Right lobe of liver (tissue), 4 donors: ENCODE measurements at regions not wholly inside any gene's neighbourhood (a gene's known extent, or its start where the extent isn't known, plus 50 kb on each side); places are given as distances from the start of the nearest gene placed in this dataset.

Source experiments
- POLR2A ChIP-seq: fragments of 450-650 bp; IDR thresholded peaks from one replicate; pipeline ENCODE4 v1.6.1; 2017; ENCODE audit warnings: antibody characterized with exemption, mild to moderate bottlenecking
- TF ChIP-seq, protein P1 (sequence below), 4 donors: fragments of 200-600 bp in 3 of 4; fragments of 450-650 bp in 1 of 4; IDR thresholded peaks; one replicate each; pipeline versions ENCODE4 v1.5.1 to v1.8.0; 2016 to 2022; ENCODE audit warnings: antibody characterized with exemption in 4 of 4, mild to moderate bottlenecking in 2 of 4
- donor health status: DM: no; HTN: no; CAD: no.
- donor health status: DM: no; HTN: no; CAD: no.
- donor health status: DM: no; HTN: yes; CAD: no.

DNA sequence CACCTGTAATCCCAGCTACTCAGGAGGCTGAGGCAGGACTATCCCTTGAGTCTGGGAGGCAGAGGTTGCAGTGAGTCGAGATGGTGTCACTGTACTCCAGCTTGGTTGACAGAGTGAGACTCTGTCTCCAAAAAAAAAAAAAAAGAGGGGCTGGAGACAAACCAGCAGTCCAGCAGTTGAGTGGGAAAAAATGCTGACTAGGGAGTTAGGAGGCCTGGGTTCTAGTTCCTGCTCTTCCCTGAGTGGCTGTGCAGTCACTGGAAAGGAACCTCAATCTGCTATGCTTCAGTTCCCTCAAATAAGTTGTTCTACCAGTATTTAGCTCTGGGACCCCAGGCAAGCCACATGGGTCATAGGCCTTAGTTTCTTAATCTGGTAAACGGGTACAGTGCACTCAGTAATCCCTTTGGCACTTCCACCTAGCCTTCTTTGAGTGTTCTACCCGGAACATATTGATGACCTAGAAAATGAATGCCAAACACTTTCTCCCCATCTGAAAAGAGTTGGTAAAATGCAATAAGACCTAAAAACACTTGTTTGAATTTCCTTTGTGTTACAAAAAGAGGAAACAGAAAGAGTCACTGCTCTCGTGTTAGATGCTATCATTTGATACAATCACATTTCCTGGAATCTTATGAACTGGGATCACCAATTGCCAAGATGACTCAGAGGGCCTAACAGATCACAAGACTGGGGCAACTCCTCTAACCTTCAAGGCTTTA, 99.3 kb upstream of the EGFL6 start:
- TF ChIP-seq, protein P1, sequence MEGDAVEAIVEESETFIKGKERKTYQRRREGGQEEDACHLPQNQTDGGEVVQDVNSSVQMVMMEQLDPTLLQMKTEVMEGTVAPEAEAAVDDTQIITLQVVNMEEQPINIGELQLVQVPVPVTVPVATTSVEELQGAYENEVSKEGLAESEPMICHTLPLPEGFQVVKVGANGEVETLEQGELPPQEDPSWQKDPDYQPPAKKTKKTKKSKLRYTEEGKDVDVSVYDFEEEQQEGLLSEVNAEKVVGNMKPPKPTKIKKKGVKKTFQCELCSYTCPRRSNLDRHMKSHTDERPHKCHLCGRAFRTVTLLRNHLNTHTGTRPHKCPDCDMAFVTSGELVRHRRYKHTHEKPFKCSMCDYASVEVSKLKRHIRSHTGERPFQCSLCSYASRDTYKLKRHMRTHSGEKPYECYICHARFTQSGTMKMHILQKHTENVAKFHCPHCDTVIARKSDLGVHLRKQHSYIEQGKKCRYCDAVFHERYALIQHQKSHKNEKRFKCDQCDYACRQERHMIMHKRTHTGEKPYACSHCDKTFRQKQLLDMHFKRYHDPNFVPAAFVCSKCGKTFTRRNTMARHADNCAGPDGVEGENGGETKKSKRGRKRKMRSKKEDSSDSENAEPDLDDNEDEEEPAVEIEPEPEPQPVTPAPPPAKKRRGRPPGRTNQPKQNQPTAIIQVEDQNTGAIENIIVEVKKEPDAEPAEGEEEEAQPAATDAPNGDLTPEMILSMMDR (IDR thresholded peaks at IDR 0.05), result no peak
- TF ChIP-seq POLR2A, result no peak
